CD4-positive, alpha-beta memory T cell (primary cell): ENCODE measurements at regions not wholly inside any gene's neighbourhood (a gene's known extent, or its start where the extent isn't known, plus 50 kb on each side); places are given as distances from the start of the nearest gene placed in this dataset.
A peak's percentile ranks its signal among the peaks of the same experiment; 100 is the strongest.

Source experiments
- CTCF ChIA-PET: fragments of 350-600 bp; sonication (Branson Sonifier 250); formaldehyde crosslinking; loops from one replicate; lab custom pipeline; 2021; ENCODE audit warnings: inconsistent platforms; ENCODE audit not compliant: partially characterized antibody; lab: Charles Lee
- POLR2A ChIA-PET: fragments of 350-600 bp; sonication (Branson Sonifier 250); formaldehyde crosslinking; loops from one replicate; lab custom pipeline; 2021; ENCODE audit not compliant: partially characterized antibody; lab: Charles Lee
- DNase-seq, 5 donors: peaks; one replicate each; pipeline versions ENCODE4 v3.0.0 to v3.0.0-alpha.2; 2020 to 2022; ENCODE audit warnings: mixed read lengths in 1 of 5
- H3K27ac ChIP-seq: one replicate; pipeline ENCODE4 v1.7.0; 2013; ENCODE audit warnings: low read depth, low read length
- H3K27me3 ChIP-seq: 2 replicates; pipeline ENCODE4 v1.7.0; 2013; ENCODE audit warnings: mild to moderate bottlenecking, low read length, moderate library complexity; ENCODE audit not compliant: insufficient read depth
- H3K36me3 ChIP-seq: 2 replicates; pipeline ENCODE4 v1.7.0; 2013; ENCODE audit warnings: mild to moderate bottlenecking, low read length, moderate library complexity; ENCODE audit not compliant: insufficient read depth
- H3K4me1 ChIP-seq: 2 replicates; pipeline ENCODE4 v1.7.0; 2013; ENCODE audit warnings: mild to moderate bottlenecking, low read length, moderate library complexity; ENCODE audit not compliant: insufficient read depth
- H3K4me3 ChIP-seq, 2 donors: one replicate each; pipeline ENCODE4 v1.7.0; 2013; ENCODE audit warnings: low read length in 2 of 2, mild to moderate bottlenecking in 1 of 2
- H3K9me3 ChIP-seq, 2 donors: one replicate each; pipeline ENCODE4 v1.7.0; 2013; ENCODE audit warnings: low read length in 2 of 2, control low read depth in 1 of 2; ENCODE audit not compliant: control insufficient read depth in 1 of 2
- H3K27ac Mint-ChIP-seq, 7 donors: one replicate each; pipeline ENCODE4 v1.8.0; 2020 to 2021; ENCODE audit warnings: mixed read lengths in 7 of 7, mild to moderate bottlenecking in 6 of 7, inconsistent platforms in 3 of 7, moderate library complexity in 3 of 7
- H3K27me3 Mint-ChIP-seq, 2 donors: one replicate each; pipeline ENCODE4 v1.8.0; 2020 to 2021; ENCODE audit warnings: mixed read lengths in 2 of 2
- H3K36me3 Mint-ChIP-seq, 2 donors: one replicate each; pipeline ENCODE4 v1.8.0; 2020 to 2021; ENCODE audit warnings: mixed read lengths in 2 of 2, inconsistent platforms in 1 of 2, mild to moderate bottlenecking in 1 of 2
- H3K4me1 Mint-ChIP-seq, 4 donors: one replicate each; pipeline ENCODE4 v1.8.0; 2020 to 2021; ENCODE audit warnings: mixed read lengths in 4 of 4, mild to moderate bottlenecking in 1 of 4
- H3K4me3 Mint-ChIP-seq, 8 donors: one replicate each; pipeline ENCODE4 v1.8.0; 2020 to 2021; ENCODE audit warnings: mixed read lengths in 8 of 8, mild to moderate bottlenecking in 7 of 8, moderate library complexity in 6 of 8, inconsistent platforms in 3 of 8
- H3K9me3 Mint-ChIP-seq, 8 donors: one replicate each; pipeline ENCODE4 v1.8.0; 2020 to 2021; ENCODE audit warnings: mixed read lengths in 8 of 8, mild to moderate bottlenecking in 5 of 8, inconsistent platforms in 3 of 8, moderate library complexity in 1 of 8
- intact Hi-C: fragments of 100-400 bp; cut with micrococcal nuclease; formaldehyde crosslinking; loops from one replicate; pipeline ENCODE4 v1.15.1; 2023

DNA sequence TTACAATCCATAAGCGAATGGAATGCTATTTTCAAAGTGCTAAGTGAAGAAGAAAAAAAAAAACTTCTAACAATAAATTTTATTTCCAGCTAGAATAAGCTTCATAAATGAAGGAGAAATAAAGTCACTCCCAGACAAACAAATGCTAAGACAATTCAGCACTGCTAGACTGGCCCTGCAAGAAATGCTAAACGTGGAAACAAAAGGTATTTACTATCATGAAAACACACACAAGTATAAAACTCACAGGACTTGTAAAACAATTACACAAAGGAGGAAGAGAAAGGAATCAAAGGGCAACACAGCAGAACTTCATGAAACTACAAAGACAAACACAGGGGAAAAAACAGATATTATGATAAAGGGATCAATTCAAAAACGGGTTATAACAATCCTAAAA lies 85.8 kb upstream of the NELL2 start:
- Histone ChIP-seq H3K4me1 (no peaks in the 10 kb centered on the region), H3K9me3 (no peaks in the 10 kb centered on the region), H3K36me3 (no peaks in the 10 kb centered on the region), H3K27ac (no peak overlapping the region), H3K4me3 (no peak overlapping the region), H3K27me3 (no peaks in the 10 kb centered on the region)
- POLR2A ChIA-PET = no interaction called here
- Mint-ChIP-seq H3K27me3 (peaks cover 7 to 12% of the 10 kb centered on the region in 2 donors), H3K36me3 (no peaks in the 10 kb centered on the region), H3K4me1 (no peaks in the 10 kb centered on the region), H3K9me3 (peaks cover 4 to 45% (median 12%) of the 10 kb centered on the region in 8 donors), H3K4me3 (no peak overlapping the region), H3K27ac (no peak overlapping the region)
- CTCF ChIA-PET = no interaction called here
- intact Hi-C loops = no loop called here
- no peak for DNase-seq

DNA sequence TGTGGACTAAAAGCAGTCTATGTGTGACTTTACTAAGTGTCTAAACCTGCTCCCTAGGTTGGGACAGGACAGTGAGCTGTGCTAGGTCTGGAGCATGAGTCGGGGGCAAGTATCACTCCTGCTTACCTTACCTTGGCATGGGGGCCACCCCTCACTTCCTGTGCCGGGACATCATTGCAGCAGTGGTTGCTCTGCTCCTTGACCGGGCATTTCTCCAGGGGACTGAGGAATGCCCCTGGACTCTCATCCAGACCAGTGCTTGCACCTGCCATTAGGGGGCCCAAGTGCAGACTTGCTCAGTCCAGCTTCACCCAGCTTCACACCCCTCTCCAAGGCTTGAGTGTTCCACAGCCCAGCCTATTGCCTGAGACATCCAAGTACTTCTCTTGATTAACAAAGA lies 84.7 kb upstream of the NELL2 start:
- intact Hi-C loops = no loop called here
- Mint-ChIP-seq H3K9me3 (peaks cover 4 to 41% (median 12%) of the 10 kb centered on the region in 8 donors), H3K27me3 (peaks cover 4 to 12% of the 10 kb centered on the region in 2 donors), H3K27ac (no peak overlapping the region), H3K4me1 (no peaks in the 10 kb centered on the region), H3K36me3 (no peaks in the 10 kb centered on the region), H3K4me3 (no peak overlapping the region)
- H3K9me3 ChIP-seq = no peaks in the 10 kb centered on the region
- no peaks in the 10 kb centered on the region for H3K36me3 ChIP-seq
- H3K27ac ChIP-seq = no peak overlapping the region
- no peak overlapping the region for H3K4me3 ChIP-seq
- no peak for DNase-seq
- H3K4me1 ChIP-seq = no peaks in the 10 kb centered on the region
- H3K27me3 ChIP-seq = no peaks in the 10 kb centered on the region
- POLR2A ChIA-PET = no interaction called here
- CTCF ChIA-PET = interaction anchor here (3.1 kb wide), 1 partner anchor 12 kb away, joined by 23 read pairs; no protein-coding TSS in a partner anchor

DNA sequence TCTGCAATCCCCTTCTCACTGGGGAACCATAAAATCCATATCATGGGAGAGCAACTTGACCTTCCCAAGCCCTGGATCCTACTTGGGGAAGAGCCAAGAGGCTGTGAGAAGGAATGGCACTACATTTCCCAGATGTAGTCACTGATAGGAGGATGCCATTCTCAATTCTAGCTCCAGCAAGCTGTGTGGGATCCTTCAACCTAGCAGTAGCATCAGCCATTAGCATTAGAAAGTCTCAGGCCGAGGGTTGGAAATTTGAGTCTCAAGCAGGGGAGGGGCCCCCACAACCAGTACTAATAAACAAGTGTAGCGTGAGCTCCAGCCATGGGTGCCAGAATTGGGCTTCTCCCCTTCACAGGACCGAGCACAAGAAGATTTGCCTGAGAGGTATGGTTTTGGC lies 84.3 kb upstream of the NELL2 start:
- CTCF ChIA-PET = interaction anchor here (3.1 kb wide), 1 partner anchor 11 kb away, joined by 23 read pairs; no protein-coding TSS in a partner anchor
- intact Hi-C loops = no loop called here

DNA sequence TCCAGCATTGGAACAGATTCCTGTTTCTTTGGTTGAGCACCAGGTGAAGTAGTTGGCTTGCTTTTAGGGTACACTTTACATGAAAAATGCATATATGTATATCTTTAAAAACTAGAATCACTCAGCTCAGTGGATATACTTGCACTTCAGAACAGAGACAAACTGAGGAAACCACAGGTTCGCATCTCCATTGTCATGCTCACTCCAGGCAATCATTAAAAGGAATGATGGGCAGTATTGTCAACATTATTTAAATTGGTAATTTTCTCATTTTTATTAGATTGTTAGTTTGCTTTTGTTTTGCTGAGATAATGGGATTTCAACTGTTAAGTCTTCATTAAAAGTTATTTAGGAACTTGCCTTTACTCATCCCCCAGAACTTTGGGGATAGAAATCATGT lies 71.0 kb upstream of the NELL2 start:
- Histone ChIP-seq H3K27me3 (no peaks in the 10 kb centered on the region), H3K9me3 (no peaks in the 10 kb centered on the region), H3K27ac (no peak overlapping the region), H3K4me1 (no peaks in the 10 kb centered on the region), H3K36me3 (no peaks in the 10 kb centered on the region), H3K4me3 (no peak overlapping the region)
- intact Hi-C loops = no loop called here
- H3K9me3 Mint-ChIP-seq = no peaks in the 10 kb centered on the region
- peaks cover 8 to 15% of the 10 kb centered on the region in 2 donors for H3K27me3 Mint-ChIP-seq
- H3K4me1 Mint-ChIP-seq = peaks cover 3 to 5% (median 4%) of the 10 kb centered on the region in 4 donors
- H3K27ac Mint-ChIP-seq = no peak overlapping the region
- POLR2A ChIA-PET = no interaction called here
- CTCF ChIA-PET = no interaction called here
- H3K36me3 Mint-ChIP-seq = no peaks in the 10 kb centered on the region
- no peak overlapping the region for H3K4me3 Mint-ChIP-seq
- DNase-seq = no peak

More for the DNA sequence above, 84.3 kb upstream of the NELL2 start:
- DNase-seq = no peak
- H3K4me3 Mint-ChIP-seq = no peak overlapping the region
- H3K4me1 Mint-ChIP-seq = no peaks in the 10 kb centered on the region
- H3K27ac Mint-ChIP-seq = peak overlapping the region in 1 of 7 donors; percentile 68
- Histone ChIP-seq H3K4me1 (no peaks in the 10 kb centered on the region), H3K36me3 (no peaks in the 10 kb centered on the region), H3K27ac (no peak overlapping the region), H3K27me3 (no peaks in the 10 kb centered on the region), H3K4me3 (no peak overlapping the region), H3K9me3 (no peaks in the 10 kb centered on the region)
- peaks cover 4 to 10% of the 10 kb centered on the region in 2 donors for H3K27me3 Mint-ChIP-seq
- POLR2A ChIA-PET = no interaction called here
- H3K9me3 Mint-ChIP-seq = peaks cover 2 to 37% (median 11%) of the 10 kb centered on the region in 8 donors
- H3K36me3 Mint-ChIP-seq = no peaks in the 10 kb centered on the region

DNA sequence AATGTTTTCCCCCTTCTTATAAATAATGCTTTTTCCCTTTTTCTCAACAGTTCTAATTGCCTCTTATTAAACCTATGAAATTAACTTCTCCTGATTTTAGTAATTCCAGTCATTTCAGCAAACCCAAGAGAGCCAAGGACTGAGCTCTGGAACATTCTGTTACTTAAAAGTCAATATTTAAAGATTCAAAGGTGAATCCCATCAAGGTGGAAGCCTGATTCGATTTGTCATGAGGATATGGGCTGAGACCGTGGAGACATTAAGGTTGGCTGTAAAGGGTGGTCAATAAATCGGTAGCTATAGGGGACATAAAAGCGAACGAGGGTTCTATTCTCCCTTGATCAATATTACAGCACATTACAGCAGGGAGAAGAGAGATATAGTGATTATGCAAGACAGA lies 66.6 kb upstream of the NELL2 start:
- CTCF ChIA-PET = no interaction called here
- Mint-ChIP-seq H3K4me1 (no peaks in the 10 kb centered on the region), H3K27ac (no peak overlapping the region), H3K36me3 (no peaks in the 10 kb centered on the region), H3K9me3 (peaks cover 0 to 6% (median 0%) of the 10 kb centered on the region in 8 donors), H3K4me3 (no peak overlapping the region), H3K27me3 (peaks cover 2 to 3% of the 10 kb centered on the region in 2 donors)
- Histone ChIP-seq H3K27me3 (no peaks in the 10 kb centered on the region), H3K4me1 (no peaks in the 10 kb centered on the region), H3K27ac (no peak overlapping the region), H3K4me3 (no peak overlapping the region), H3K36me3 (no peaks in the 10 kb centered on the region), H3K9me3 (no peaks in the 10 kb centered on the region)
- POLR2A ChIA-PET = no interaction called here
- DNase-seq = no peak
- intact Hi-C loops = no loop called here

DNA sequence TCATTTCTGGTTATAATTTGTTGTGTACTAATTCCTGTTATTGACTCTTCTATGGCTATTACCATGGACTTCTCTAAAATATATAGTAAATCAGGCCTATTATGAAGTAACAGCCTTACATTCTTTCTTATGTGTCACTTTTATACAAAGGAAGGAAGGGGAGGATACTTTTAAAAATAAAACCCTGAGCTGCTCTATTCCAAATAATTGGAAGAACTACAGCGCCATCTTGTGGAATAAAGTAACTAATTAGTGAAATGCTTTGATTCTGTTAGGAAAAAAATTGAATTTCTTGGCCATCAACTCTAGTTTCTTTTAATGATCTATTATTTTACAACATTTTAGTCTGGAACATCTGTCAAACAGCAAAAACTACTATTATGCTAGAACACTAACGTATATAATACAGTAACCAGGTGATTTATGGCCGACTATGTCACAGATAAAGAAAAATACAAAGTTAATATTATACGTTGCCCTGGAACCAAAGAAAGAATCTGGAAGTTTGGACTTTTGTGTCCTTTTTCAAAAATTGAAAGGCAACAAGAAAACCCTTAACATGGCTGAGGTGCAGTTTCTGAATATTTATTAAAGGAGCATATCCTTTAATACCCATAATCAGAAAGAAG lies 55.0 kb upstream of the NELL2 start:
- H3K4me3 Mint-ChIP-seq = no peak overlapping the region
- CTCF ChIA-PET = interaction anchor here (0.8 to 4.6 kb wide), 15 partner anchors 18 to 971 kb away, joined by 3 to 73 read pairs (median 5); partner anchors contain the start of gene NELL2
- H3K36me3 Mint-ChIP-seq = no peaks in the 10 kb centered on the region
- no peaks in the 10 kb centered on the region for H3K27me3 Mint-ChIP-seq
- Histone ChIP-seq H3K36me3 (no peaks in the 10 kb centered on the region), H3K4me3 (no peak overlapping the region), H3K27ac (no peak overlapping the region), H3K27me3 (no peaks in the 10 kb centered on the region), H3K4me1 (no peaks in the 10 kb centered on the region), H3K9me3 (no peaks in the 10 kb centered on the region)
- no peak overlapping the region for H3K27ac Mint-ChIP-seq
- intact Hi-C loops = loop anchor here (1.0 to 2.0 kb wide), 5 partner anchors 56 to 974 kb away; no protein-coding TSS in a partner anchor
- peaks cover 0 to 2% (median under 1%) of the 10 kb centered on the region in 4 donors for H3K4me1 Mint-ChIP-seq
- DNase-seq = peak in 4 of 5 donors; percentile 61 to 68 (median 68)
- H3K9me3 Mint-ChIP-seq = no peaks in the 10 kb centered on the region
- POLR2A ChIA-PET = interaction anchor here (1.3 kb wide), 1 partner anchor 119 kb away, joined by 3 read pairs; no protein-coding TSS in a partner anchor

DNA sequence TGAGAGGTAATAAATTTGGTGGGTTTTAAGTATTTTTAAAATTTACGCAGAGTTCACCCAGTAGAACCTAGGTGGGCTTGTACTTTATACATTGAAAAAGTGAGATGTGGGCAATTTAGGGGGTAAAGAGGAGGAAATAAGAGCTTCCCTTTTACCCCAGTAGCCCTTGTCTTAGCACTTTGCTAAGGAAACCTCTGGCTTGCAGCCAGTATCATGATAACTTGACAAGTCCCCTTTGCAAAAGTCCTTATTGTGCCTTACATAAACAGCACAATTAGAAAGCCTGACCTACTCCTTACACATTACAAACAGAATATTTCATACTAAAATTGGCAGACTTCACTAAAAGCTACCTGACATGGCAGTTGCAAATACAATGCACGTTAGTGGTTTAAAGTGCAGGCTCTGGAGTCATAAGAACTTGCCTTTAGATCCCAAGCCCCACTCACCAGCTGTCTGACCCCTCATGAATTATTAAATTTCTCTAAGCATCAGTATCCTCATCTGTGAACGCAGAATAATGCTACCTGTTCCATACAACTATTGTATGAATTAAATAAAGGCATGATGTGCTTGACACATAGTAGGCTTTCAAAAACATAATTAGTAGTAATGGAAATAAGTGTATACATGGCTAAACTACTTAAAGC lies 53.2 kb upstream of the NELL2 start:
- no peaks in the 10 kb centered on the region for H3K4me1 ChIP-seq
- H3K4me3 ChIP-seq = no peak overlapping the region
- no peaks in the 10 kb centered on the region for H3K36me3 ChIP-seq
- H3K27ac Mint-ChIP-seq = no peak overlapping the region
- H3K4me3 Mint-ChIP-seq = no peak overlapping the region
- peaks cover 0 to 2% (median under 1%) of the 10 kb centered on the region in 4 donors for H3K4me1 Mint-ChIP-seq
- ChIA-PET CTCF (interaction anchor here (1.0 to 4.6 kb wide), 5 partner anchors 20 to 914 kb away, joined by 3 to 73 read pairs (median 20); partner anchors contain the start of gene NELL2), POLR2A (interaction anchor here (0.9 kb wide), 1 partner anchor 66 kb away, joined by 3 read pairs; no protein-coding TSS in a partner anchor)
- H3K9me3 ChIP-seq = no peaks in the 10 kb centered on the region
- H3K27me3 ChIP-seq = no peaks in the 10 kb centered on the region
- H3K9me3 Mint-ChIP-seq = no peaks in the 10 kb centered on the region
- intact Hi-C loops = no loop called here
- no peaks in the 10 kb centered on the region for H3K36me3 Mint-ChIP-seq
- H3K27me3 Mint-ChIP-seq = no peaks in the 10 kb centered on the region
- no peak overlapping the region for H3K27ac ChIP-seq
- no peak for DNase-seq
